AG10803 (cell line): ENCODE measurements at regions not wholly inside any gene's neighbourhood (a gene's known extent, or its start where the extent isn't known, plus 50 kb on each side); places are given as distances from the start of the nearest gene placed in this dataset.

ENCODE experiments used
- DNase-seq: peaks from one replicate; pipeline ENCODE4 v3.0.0; 2010; ENCODE audit warnings: low read depth
- H3K4me3 ChIP-seq: 2 replicates; pipeline ENCODE4 v1.5.1; 2011; ENCODE audit warnings: mild to moderate bottlenecking, low read length, control low read depth
- CTCF ChIP-seq: conservative IDR thresholded peaks from 2 replicates; pipeline ENCODE4 v1.5.1; 2011; ENCODE audit warnings: mild to moderate bottlenecking, low read length, control low read depth, inconsistent platforms

- H3K4me3 ChIP-seq, result no peak overlapping the region
- no peak for DNase-seq
- TF ChIP-seq CTCF, result no peak
Observed at GRCh38 chr14:76599141-76599540, 162.1 kb upstream of the VASH1 start.

GRCh38 chr14:76599559-76600287 is 161.5 kb upstream of the VASH1 start:
- no peak for DNase-seq
- no peak for TF ChIP-seq CTCF
- H3K4me3 ChIP-seq, result no peak overlapping the region

- no peak for TF ChIP-seq CTCF
- no peak for DNase-seq
- no peak overlapping the region for H3K4me3 ChIP-seq
Observed at GRCh38 chr14:76603713-76604112, 157.6 kb upstream of the VASH1 start.

- TF ChIP-seq CTCF, result no peak
- no peak for DNase-seq
- no peak overlapping the region for H3K4me3 ChIP-seq
Observed at GRCh38 chr14:76607510-76607909, 153.8 kb upstream of the VASH1 start.

- no peak overlapping the region for H3K4me3 ChIP-seq
- TF ChIP-seq CTCF, result no peak
- no peak for DNase-seq
Observed at GRCh38 chr14:76612654-76613053, 148.6 kb upstream of the VASH1 start.

DNA sequence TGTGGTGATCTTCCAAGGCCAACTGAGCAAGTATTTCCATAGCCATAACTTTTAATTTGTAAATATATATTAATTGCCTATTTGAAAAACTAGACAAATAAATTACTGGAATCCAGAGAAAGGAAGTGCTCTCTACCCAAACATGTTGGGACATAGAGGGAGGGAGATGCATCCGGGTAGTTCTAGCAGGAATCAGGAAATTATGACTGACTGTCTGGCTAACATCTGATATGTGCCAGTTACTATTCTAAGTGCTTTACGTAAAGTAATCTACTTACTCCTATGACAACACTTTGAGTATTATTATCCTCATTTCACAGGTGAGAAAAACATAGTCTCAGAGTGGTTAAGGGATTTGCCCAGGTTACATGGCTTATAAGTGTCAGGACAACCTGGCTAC is 147.7 kb upstream of the VASH1 start:
- no peak for TF ChIP-seq CTCF
- H3K4me3 ChIP-seq, result no peak overlapping the region
- DNase-seq, result no peak

DNA sequence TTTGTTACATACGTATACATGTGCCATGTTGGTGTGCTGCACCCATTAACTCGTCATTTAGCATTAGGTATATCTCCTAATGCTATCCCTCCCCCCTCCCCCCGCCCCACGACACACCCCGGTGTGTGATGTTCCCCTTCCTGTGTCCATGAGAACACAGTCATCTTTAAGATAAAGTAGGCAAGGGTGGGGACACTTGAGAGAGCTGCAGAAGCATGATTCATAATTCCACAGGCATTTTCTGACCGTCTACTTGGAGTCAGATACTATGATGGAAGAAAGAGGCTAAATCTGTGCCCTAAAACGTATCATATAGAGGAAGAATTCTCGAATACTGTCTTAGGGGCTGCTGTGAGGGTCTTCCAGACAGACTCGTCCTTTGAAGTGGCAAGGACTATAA is 145.9 kb upstream of the VASH1 start:
- DNase-seq, result no peak
- TF ChIP-seq CTCF, result no peak
- no peak overlapping the region for H3K4me3 ChIP-seq
